ENCODE measurements at regions not wholly inside any gene's neighbourhood (a gene's known extent, or its start where the extent isn't known, plus 50 kb on each side); places are given as distances from the start of the nearest gene placed in this dataset.

GRCh38 chr18:38067821-38068220 lies 502.2 kb upstream of the CELF4 start:
- Mint-ChIP-seq H3K4me3 (ENCODE audit: unreplicated experiment) (no peak overlapping the region), H3K27ac (ENCODE audit: unreplicated experiment) (no peak overlapping the region), H3K9me3 (ENCODE audit: unreplicated experiment) (no peaks in the 10 kb centered on the region), H3K4me1 (ENCODE audit: low read depth, unreplicated experiment) (no peaks in the 10 kb centered on the region), H3K27me3 (ENCODE audit: insufficient read depth, unreplicated experiment) (peaks cover 2% of the 10 kb centered on the region), H3K36me3 (ENCODE audit: insufficient read depth, unreplicated experiment) (no peaks in the 10 kb centered on the region)
- no peaks in the 10 kb centered on the region for H3K27me3 ChIP-seq (replicated peaks; ENCODE audit: control insufficient read depth, insufficient read depth, low read length)
- intact Hi-C loops (cut with micrococcal nuclease; ENCODE audit: unreplicated experiment): no loop called here
- H3K4me1 ChIP-seq: no peaks in the 10 kb centered on the region
- DNase-seq: no peak
- BruUV-seq (replicated peaks): no TSS peak
- no peak overlapping the region for H3K4me3 ChIP-seq (ENCODE audit: low read depth, low read length)
- no peak for TF ChIP-seq CTCF (IDR thresholded peaks at IDR 0.05; ENCODE audit: insufficient read depth in 1 of 2, low read depth in 1 of 2, low read length in 1 of 2, severe bottlenecking in 1 of 2, unreplicated experiment in 1 of 2)
- ChIA-PET POLR2A (no interaction called here), CTCF (no interaction called here)
- H3K9me3 ChIP-seq: no peaks in the 10 kb centered on the region
- H3K36me3 ChIP-seq (ENCODE audit: control insufficient read depth, insufficient read depth, low read length): no peaks in the 10 kb centered on the region

DNA sequence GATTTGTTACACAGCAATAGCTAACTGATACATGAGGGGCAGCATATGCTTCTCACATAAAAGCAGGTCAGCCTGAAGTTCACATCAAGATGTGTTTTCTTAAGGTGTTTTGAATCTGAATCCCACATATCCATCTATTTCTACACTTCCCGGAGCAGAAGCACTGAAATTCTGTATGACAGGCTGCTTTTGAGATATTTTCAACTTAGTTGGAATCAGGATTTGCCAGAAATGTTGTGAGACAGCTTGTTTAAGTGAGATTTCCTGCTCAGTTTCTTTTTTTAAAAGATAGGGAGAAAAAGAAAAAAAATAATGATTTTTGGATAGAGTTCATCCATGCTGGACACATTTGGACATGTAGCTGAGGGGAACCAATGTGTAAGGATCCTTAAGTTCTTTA lies 501.5 kb upstream of the CELF4 start:
- POLR2A ChIA-PET: no interaction called here
- intact Hi-C loops (cut with micrococcal nuclease; ENCODE audit: unreplicated experiment): no loop called here

DNA sequence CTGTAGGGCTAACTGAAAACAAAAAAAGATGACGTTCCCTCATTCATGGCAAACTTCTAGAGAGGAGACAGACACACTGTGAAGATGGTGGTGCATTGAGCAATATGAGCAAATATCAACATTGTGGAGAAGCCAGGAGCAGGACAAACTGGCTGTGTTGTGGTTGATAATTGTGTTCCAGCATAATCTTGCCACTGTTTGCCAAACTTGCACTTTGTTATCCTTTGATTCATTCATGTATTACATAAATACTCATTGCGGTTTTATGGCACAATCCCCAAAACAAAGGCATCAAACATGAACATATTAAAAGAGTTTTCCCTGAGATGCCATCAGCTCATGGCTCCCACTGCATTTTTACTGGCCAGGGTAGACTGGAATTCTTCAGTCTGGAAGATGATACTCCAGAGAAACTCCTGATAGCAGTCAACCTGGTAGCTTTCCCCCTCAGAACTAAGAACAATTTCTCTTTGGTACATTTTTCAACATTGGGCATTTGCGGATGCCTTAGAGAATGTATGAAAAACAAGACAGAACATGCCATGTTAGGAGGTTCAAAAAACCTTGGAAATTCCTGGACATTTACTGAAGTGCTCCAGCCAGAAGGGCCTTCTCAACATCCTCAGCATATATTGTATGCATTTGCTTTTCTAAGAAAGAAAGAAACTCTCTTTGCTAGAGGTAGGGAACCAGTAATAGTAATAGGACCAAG lies 487.4 kb upstream of the CELF4 start:
- POLR2A ChIA-PET: no interaction called here

More for the DNA sequence above, 501.5 kb upstream of the CELF4 start:
- DNase-seq: no peak
- H3K4me3 Mint-ChIP-seq (ENCODE audit: unreplicated experiment): no peak overlapping the region
- Histone ChIP-seq H3K4me1 (no peaks in the 10 kb centered on the region), H3K27me3 (replicated peaks; ENCODE audit: control insufficient read depth, insufficient read depth, low read length) (no peaks in the 10 kb centered on the region), H3K9me3 (no peaks in the 10 kb centered on the region), H3K36me3 (ENCODE audit: control insufficient read depth, insufficient read depth, low read length) (no peaks in the 10 kb centered on the region), H3K4me3 (ENCODE audit: low read depth, low read length) (no peak overlapping the region)
- H3K36me3 Mint-ChIP-seq (ENCODE audit: insufficient read depth, unreplicated experiment): no peaks in the 10 kb centered on the region
- TF ChIP-seq CTCF (IDR thresholded peaks at IDR 0.05; ENCODE audit: insufficient read depth in 1 of 2, low read depth in 1 of 2, low read length in 1 of 2, severe bottlenecking in 1 of 2, unreplicated experiment in 1 of 2): no peak
- no peaks in the 10 kb centered on the region for H3K9me3 Mint-ChIP-seq (ENCODE audit: unreplicated experiment)
- CTCF ChIA-PET: no interaction called here
- no peak overlapping the region for H3K27ac Mint-ChIP-seq (ENCODE audit: unreplicated experiment)
- H3K27me3 Mint-ChIP-seq (ENCODE audit: insufficient read depth, unreplicated experiment): peaks cover 3% of the 10 kb centered on the region
- no TSS peak for BruUV-seq (replicated peaks)
- H3K4me1 Mint-ChIP-seq (ENCODE audit: low read depth, unreplicated experiment): no peaks in the 10 kb centered on the region

More for the DNA sequence above, 487.4 kb upstream of the CELF4 start:
- H3K27me3 Mint-ChIP-seq (ENCODE audit: insufficient read depth, unreplicated experiment): no peaks in the 10 kb centered on the region
- intact Hi-C loops (cut with micrococcal nuclease; ENCODE audit: unreplicated experiment): no loop called here
- Histone ChIP-seq H3K4me3 (ENCODE audit: low read depth, low read length) (no peak overlapping the region), H3K9me3 (no peaks in the 10 kb centered on the region), H3K27me3 (replicated peaks; ENCODE audit: control insufficient read depth, insufficient read depth, low read length) (no peaks in the 10 kb centered on the region), H3K4me1 (no peaks in the 10 kb centered on the region), H3K36me3 (ENCODE audit: control insufficient read depth, insufficient read depth, low read length) (no peaks in the 10 kb centered on the region)
- no peaks in the 10 kb centered on the region for H3K9me3 Mint-ChIP-seq (ENCODE audit: unreplicated experiment)
- no peaks in the 10 kb centered on the region for H3K36me3 Mint-ChIP-seq (ENCODE audit: insufficient read depth, unreplicated experiment)
- DNase-seq: no peak
- TF ChIP-seq CTCF (IDR thresholded peaks at IDR 0.05; ENCODE audit: insufficient read depth in 1 of 2, low read depth in 1 of 2, low read length in 1 of 2, severe bottlenecking in 1 of 2, unreplicated experiment in 1 of 2): no peak
- CTCF ChIA-PET: no interaction called here
- no peak overlapping the region for H3K4me3 Mint-ChIP-seq (ENCODE audit: unreplicated experiment)
- no peaks in the 10 kb centered on the region for H3K4me1 Mint-ChIP-seq (ENCODE audit: low read depth, unreplicated experiment)
- no peak overlapping the region for H3K27ac Mint-ChIP-seq (ENCODE audit: unreplicated experiment)
- BruUV-seq (replicated peaks): no TSS peak

All from Caco-2 (cell line).